ENCODE measurements at regions not wholly inside any gene's neighbourhood (a gene's known extent, or its start where the extent isn't known, plus 50 kb on each side); places are given as distances from the start of the nearest gene placed in this dataset.
A peak's percentile ranks its signal among the peaks of the same experiment; 100 is the strongest.

GRCh38 chr2:156164091-156164720 lies 168.3 kb downstream of the NR4A2 start:
- no peak for DNase-seq (ENCODE audit: low spot score)

GRCh38 chr2:156158808-156159207 lies 173.7 kb downstream of the NR4A2 start:
- no peak for DNase-seq (ENCODE audit: low spot score)

- no peak for DNase-seq (ENCODE audit: low spot score)
Observed at GRCh38 chr2:156157670-156158069, 174.9 kb downstream of the NR4A2 start.

GRCh38 chr2:156156580-156156979 lies 175.9 kb downstream of the NR4A2 start:
- DNase-seq (ENCODE audit: low spot score), result no peak

- DNase-seq (ENCODE audit: low spot score), result no peak
Observed at GRCh38 chr2:156155319-156155718, 177.2 kb downstream of the NR4A2 start.

GRCh38 chr2:156151351-156151750 lies 181.2 kb downstream of the NR4A2 start:
- no peak for DNase-seq (ENCODE audit: low spot score)

GRCh38 chr2:156147594-156148330 lies 184.8 kb downstream of the NR4A2 start:
- no peak for DNase-seq (ENCODE audit: low spot score)

- no peak for DNase-seq (ENCODE audit: low spot score)
Observed at GRCh38 chr2:156145976-156146375, 186.5 kb downstream of the NR4A2 start.

- DNase-seq (ENCODE audit: low spot score), result no peak
Observed at GRCh38 chr2:156145469-156145868, 187.1 kb downstream of the NR4A2 start.

- DNase-seq (ENCODE audit: low spot score), result no peak
Observed at GRCh38 chr2:156136566-156136965, 196.0 kb downstream of the NR4A2 start.

GRCh38 chr2:156134887-156135286 lies 197.6 kb downstream of the NR4A2 start:
- DNase-seq (ENCODE audit: low spot score), result no peak

GRCh38 chr2:156132941-156133340 lies 199.6 kb downstream of the NR4A2 start:
- no peak for DNase-seq (ENCODE audit: low spot score)

- DNase-seq (ENCODE audit: low spot score), result no peak
Observed at GRCh38 chr2:156132130-156132529, 200.4 kb downstream of the NR4A2 start.

- no peak for DNase-seq (ENCODE audit: low spot score)
Observed at GRCh38 chr2:156129227-156129626, 203.3 kb downstream of the NR4A2 start.

GRCh38 chr2:156125018-156125417 lies 207.5 kb downstream of the NR4A2 start:
- no peak for DNase-seq (ENCODE audit: low spot score)

- DNase-seq (ENCODE audit: low spot score), result no peak
Observed at GRCh38 chr2:156124458-156124857, 208.1 kb downstream of the NR4A2 start.

- no peak for DNase-seq (ENCODE audit: low spot score)
Observed at GRCh38 chr2:156118753-156119416, 213.6 kb downstream of the NR4A2 start.

- DNase-seq (ENCODE audit: low spot score), result no peak
Observed at GRCh38 chr2:156116113-156116512, 216.4 kb downstream of the NR4A2 start.

- DNase-seq (ENCODE audit: low spot score), result no peak
Observed at GRCh38 chr2:156115338-156115737, 217.2 kb downstream of the NR4A2 start.

GRCh38 chr2:156112323-156112722 lies 220.2 kb downstream of the NR4A2 start:
- no peak for DNase-seq (ENCODE audit: low spot score)

GRCh38 chr2:156110890-156111289 lies 221.6 kb downstream of the NR4A2 start:
- DNase-seq (ENCODE audit: low spot score), result peak; percentile 10

GRCh38 chr2:156099382-156099781 lies 233.1 kb downstream of the NR4A2 start:
- no peak for DNase-seq (ENCODE audit: low spot score)

- DNase-seq (ENCODE audit: low spot score), result no peak
Observed at GRCh38 chr2:156098506-156098905, 234.0 kb downstream of the NR4A2 start.

Measured in D341Med (cell line).